KOPT-K1 (cell line): ENCODE measurements at regions not wholly inside any gene's neighbourhood (a gene's known extent, or its start where the extent isn't known, plus 50 kb on each side); places are given as distances from the start of the nearest gene placed in this dataset.

ENCODE experiments used
- H3K27ac ChIP-seq: fragments of 200-600 bp; sonication (generic); 2 replicates; pipeline ENCODE4 v1.5.1; 2016; ENCODE audit warnings: antibody characterized with exemption, mild to moderate bottlenecking, low read depth, low read length; ENCODE audit not compliant: poor library complexity, severe bottlenecking
- H3K36me3 ChIP-seq: fragments of 200-600 bp; sonication (generic); 2 replicates; pipeline ENCODE4 v1.5.1; 2017; ENCODE audit warnings: antibody characterized with exemption, mild to moderate bottlenecking, low read length, moderate library complexity; ENCODE audit not compliant: insufficient read depth
- H3K9me3 ChIP-seq: fragments of 200-600 bp; sonication (generic); 2 replicates; pipeline ENCODE4 v1.5.1; 2017; ENCODE audit warnings: antibody characterized with exemption, low read length, mild to moderate bottlenecking; ENCODE audit not compliant: insufficient read depth, poor library complexity, severe bottlenecking

- no peak overlapping the region for H3K27ac ChIP-seq
- H3K9me3 ChIP-seq, result no peaks in the 10 kb centered on the region
- H3K36me3 ChIP-seq, result no peaks in the 10 kb centered on the region
Observed at GRCh38 chr10:130751851-130752250, 559.7 kb downstream of the TCERG1L start.

GRCh38 chr10:130756651-130757050, 554.9 kb downstream of the TCERG1L start:
- Histone ChIP-seq H3K36me3 (no peaks in the 10 kb centered on the region), H3K27ac (no peak overlapping the region), H3K9me3 (no peaks in the 10 kb centered on the region)

GRCh38 chr10:130757271-130757670, 554.2 kb downstream of the TCERG1L start:
- Histone ChIP-seq H3K9me3 (no peaks in the 10 kb centered on the region), H3K36me3 (no peaks in the 10 kb centered on the region), H3K27ac (no peak overlapping the region)

- no peaks in the 10 kb centered on the region for H3K36me3 ChIP-seq
Observed at GRCh38 chr10:130757821-130758489, 553.6 kb downstream of the TCERG1L start.

GRCh38 chr10:130758529-130758928, 553.0 kb downstream of the TCERG1L start:
- no peak overlapping the region for H3K27ac ChIP-seq
- no peaks in the 10 kb centered on the region for H3K9me3 ChIP-seq
- no peaks in the 10 kb centered on the region for H3K36me3 ChIP-seq

More at GRCh38 chr10:130757821-130758489, 553.6 kb downstream of the TCERG1L start:
- H3K9me3 ChIP-seq, result no peaks in the 10 kb centered on the region
- no peak overlapping the region for H3K27ac ChIP-seq

- no peaks in the 10 kb centered on the region for H3K9me3 ChIP-seq
- no peaks in the 10 kb centered on the region for H3K36me3 ChIP-seq
- no peak overlapping the region for H3K27ac ChIP-seq
Observed at GRCh38 chr10:130761032-130761575, 550.4 kb downstream of the TCERG1L start.

GRCh38 chr10:130761788-130762301, 549.7 kb downstream of the TCERG1L start:
- H3K27ac ChIP-seq, result no peak overlapping the region
- peaks cover under 1% of the 10 kb centered on the region for H3K9me3 ChIP-seq
- H3K36me3 ChIP-seq, result no peaks in the 10 kb centered on the region

- Histone ChIP-seq H3K27ac (no peak overlapping the region), H3K9me3 (peaks cover 7% of the 10 kb centered on the region), H3K36me3 (no peaks in the 10 kb centered on the region)
Observed at GRCh38 chr10:130762491-130762890, 549.0 kb downstream of the TCERG1L start.

- Histone ChIP-seq H3K36me3 (no peaks in the 10 kb centered on the region), H3K27ac (no peak overlapping the region), H3K9me3 (peaks cover 13% of the 10 kb centered on the region)
Observed at GRCh38 chr10:130763071-130763470, 548.5 kb downstream of the TCERG1L start.

GRCh38 chr10:130763491-130763890, 548.0 kb downstream of the TCERG1L start:
- Histone ChIP-seq H3K9me3 (peaks cover 13% of the 10 kb centered on the region), H3K27ac (no peak overlapping the region), H3K36me3 (no peaks in the 10 kb centered on the region)

- Histone ChIP-seq H3K36me3 (no peaks in the 10 kb centered on the region), H3K27ac (no peak overlapping the region), H3K9me3 (peaks cover 13% of the 10 kb centered on the region)
Observed at GRCh38 chr10:130764651-130765050, 546.9 kb downstream of the TCERG1L start.

GRCh38 chr10:130766071-130766470, 545.5 kb downstream of the TCERG1L start:
- peaks cover 13% of the 10 kb centered on the region for H3K9me3 ChIP-seq
- H3K27ac ChIP-seq, result no peak overlapping the region
- H3K36me3 ChIP-seq, result no peaks in the 10 kb centered on the region

- H3K9me3 ChIP-seq, result peaks cover 13% of the 10 kb centered on the region
- no peak overlapping the region for H3K27ac ChIP-seq
- no peaks in the 10 kb centered on the region for H3K36me3 ChIP-seq
Observed at GRCh38 chr10:130767116-130767730, 544.3 kb downstream of the TCERG1L start.

GRCh38 chr10:130769146-130770017, 542.1 kb downstream of the TCERG1L start:
- Histone ChIP-seq H3K36me3 (no peaks in the 10 kb centered on the region), H3K27ac (no peak overlapping the region), H3K9me3 (peaks cover 13% of the 10 kb centered on the region)
